Lung (tissue), 11 donors: ENCODE measurements at regions not wholly inside any gene's neighbourhood (a gene's known extent, or its start where the extent isn't known, plus 50 kb on each side); places are given as distances from the start of the nearest gene placed in this dataset.

Experiments used
- ATAC-seq: fragments of 200-7000 bp; cut with Tn5 transposase; one replicate; pipeline ENCODE4 v1.9.1; 2020; ENCODE audit warnings: moderate number of reproducible peaks; ENCODE audit not compliant: insufficient read depth, low FRiP score
- DNase-seq, 3 donors: peaks; one replicate each; pipeline ENCODE4 v3.0.0-alpha.2; 2013 to 2017
- H3K27ac ChIP-seq, 2 donors: one replicate each; pipeline ENCODE4 v1.5.1; 2013; ENCODE audit warnings: mild to moderate bottlenecking in 2 of 2, moderate library complexity in 2 of 2, control low read depth in 1 of 2, inconsistent platforms in 1 of 2, low read depth in 1 of 2, low read length in 1 of 2
- H3K27me3 ChIP-seq, 3 donors: one replicate each; pipeline ENCODE4 v1.5.1; 2013; ENCODE audit warnings: low read length in 2 of 3; ENCODE audit not compliant: control insufficient read depth in 3 of 3, insufficient read depth in 3 of 3
- H3K36me3 ChIP-seq, 4 donors: one replicate each; pipeline ENCODE4 v1.5.1; 2013; ENCODE audit warnings: low read length in 4 of 4, mild to moderate bottlenecking in 1 of 4, moderate library complexity in 1 of 4; ENCODE audit not compliant: control insufficient read depth in 4 of 4, insufficient read depth in 4 of 4
- H3K4me1 ChIP-seq, 5 donors: one replicate each; pipeline ENCODE4 v1.5.1; 2013; ENCODE audit warnings: low read length in 5 of 5, mild to moderate bottlenecking in 2 of 5, moderate library complexity in 1 of 5; ENCODE audit not compliant: control insufficient read depth in 5 of 5, insufficient read depth in 5 of 5
- H3K4me3 ChIP-seq: one replicate; pipeline ENCODE4 v1.5.1; 2013; ENCODE audit warnings: mild to moderate bottlenecking, control low read depth, moderate library complexity
- H3K9ac ChIP-seq, 2 donors: one replicate each; pipeline ENCODE4 v1.5.1; 2013; ENCODE audit warnings: low read length in 2 of 2, control low read depth in 1 of 2; ENCODE audit not compliant: insufficient read depth in 1 of 2
- H3K9me3 ChIP-seq, 4 donors: one replicate each; pipeline ENCODE4 v1.5.1; 2013; ENCODE audit warnings: low read length in 3 of 4, mild to moderate bottlenecking in 1 of 4, moderate library complexity in 1 of 4; ENCODE audit not compliant: control insufficient read depth in 4 of 4, insufficient read depth in 3 of 4
- WGBS, 2 donors: extraction: QIAGEN DNeasy Blood & Tissue Kit; methylation state at CpG; one replicate each; pipeline ENCODE4 v1.1.7; 2013; 5-methylcytosine and 5-hydroxymethylcytosine counted together
- TF ChIP-seq, protein P1 (sequence below): IDR thresholded peaks from 2 replicates; pipeline ENCODE4 v1.5.1; 2012; ENCODE audit warnings: mild to moderate bottlenecking; ENCODE audit errors: control extremely low read depth, extremely low read depth
- donor health status: control.
- donor health status: control.
- donor health status: Bipolar disorder and iron deficiency.
- donor health status: healthy.
- donor health status: DM: yes; HTN: yes; CAD: no.

DNA sequence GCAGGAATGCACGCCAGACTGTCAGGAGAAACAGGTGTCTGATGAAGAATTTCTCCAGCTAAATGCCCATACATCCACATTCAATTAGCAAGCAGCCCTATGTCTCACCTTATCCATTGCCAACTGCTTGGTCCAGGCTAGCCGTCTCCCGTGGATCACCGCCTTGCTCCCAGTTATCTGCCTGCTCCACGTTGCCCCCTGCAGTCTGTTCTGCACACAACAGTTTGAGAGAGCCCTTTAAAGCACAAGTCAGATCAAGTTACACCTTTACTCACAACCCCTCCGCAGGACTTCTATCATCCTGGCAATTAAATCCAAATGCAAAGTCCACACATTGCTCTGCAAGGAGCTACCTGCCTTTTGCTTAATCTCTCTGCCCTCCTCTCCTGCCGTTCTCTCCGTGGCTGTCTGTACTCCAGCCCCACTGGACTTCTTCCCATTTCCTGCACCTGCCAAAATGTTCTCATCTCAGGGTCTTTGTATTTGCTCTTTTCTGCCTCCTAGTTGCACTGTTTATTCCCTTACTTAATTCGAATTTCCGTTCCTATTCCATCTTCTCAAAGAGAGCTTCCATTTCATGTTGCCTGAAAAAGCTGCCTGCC, 185.3 kb upstream of the LARGE1 start:
- Histone ChIP-seq H3K27ac (no peak overlapping the region), H3K4me3 (no peak overlapping the region), H3K27me3 (peaks cover 0 to 2% (median 0%) of the 10 kb centered on the region in 3 donors), H3K9ac (no peak overlapping the region), H3K4me1 (no peaks in the 10 kb centered on the region), H3K9me3 (no peaks in the 10 kb centered on the region), H3K36me3 (no peaks in the 10 kb centered on the region)
- TF ChIP-seq, protein P1, sequence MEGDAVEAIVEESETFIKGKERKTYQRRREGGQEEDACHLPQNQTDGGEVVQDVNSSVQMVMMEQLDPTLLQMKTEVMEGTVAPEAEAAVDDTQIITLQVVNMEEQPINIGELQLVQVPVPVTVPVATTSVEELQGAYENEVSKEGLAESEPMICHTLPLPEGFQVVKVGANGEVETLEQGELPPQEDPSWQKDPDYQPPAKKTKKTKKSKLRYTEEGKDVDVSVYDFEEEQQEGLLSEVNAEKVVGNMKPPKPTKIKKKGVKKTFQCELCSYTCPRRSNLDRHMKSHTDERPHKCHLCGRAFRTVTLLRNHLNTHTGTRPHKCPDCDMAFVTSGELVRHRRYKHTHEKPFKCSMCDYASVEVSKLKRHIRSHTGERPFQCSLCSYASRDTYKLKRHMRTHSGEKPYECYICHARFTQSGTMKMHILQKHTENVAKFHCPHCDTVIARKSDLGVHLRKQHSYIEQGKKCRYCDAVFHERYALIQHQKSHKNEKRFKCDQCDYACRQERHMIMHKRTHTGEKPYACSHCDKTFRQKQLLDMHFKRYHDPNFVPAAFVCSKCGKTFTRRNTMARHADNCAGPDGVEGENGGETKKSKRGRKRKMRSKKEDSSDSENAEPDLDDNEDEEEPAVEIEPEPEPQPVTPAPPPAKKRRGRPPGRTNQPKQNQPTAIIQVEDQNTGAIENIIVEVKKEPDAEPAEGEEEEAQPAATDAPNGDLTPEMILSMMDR, result peak; percentile 22
- DNase-seq (peak; percentile 45 to 60 (median 58)), ATAC-seq (no peak)
- 10 to 14% methylated on average over 10 of the region's 10 CpGs for WGBS, 2 donors

DNA sequence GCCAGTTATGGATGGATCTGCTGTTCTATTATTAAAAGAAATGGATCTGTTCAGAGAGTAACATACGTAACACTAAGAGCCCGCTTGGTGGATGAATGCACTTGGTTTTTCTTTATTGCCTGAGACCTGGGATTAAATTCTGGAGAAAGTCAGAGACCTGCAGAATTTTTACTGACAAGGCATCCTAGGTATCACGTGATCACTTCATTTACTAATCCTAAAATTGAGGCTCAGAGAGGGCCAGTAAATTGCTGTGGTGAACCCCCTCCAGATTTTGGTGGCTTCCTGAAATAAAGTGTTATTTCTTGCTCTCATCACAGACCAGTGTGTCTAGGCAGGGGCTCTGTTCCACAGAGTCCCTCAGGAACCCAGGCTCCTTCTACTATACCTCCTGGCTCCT, 187.9 kb upstream of the LARGE1 start:
- TF ChIP-seq, protein P1, result no peak
- Histone ChIP-seq H3K27ac (no peak overlapping the region), H3K36me3 (no peaks in the 10 kb centered on the region), H3K9me3 (no peaks in the 10 kb centered on the region), H3K27me3 (peaks cover 0 to 2% (median 0%) of the 10 kb centered on the region in 3 donors), H3K4me1 (no peaks in the 10 kb centered on the region), H3K4me3 (no peak overlapping the region), H3K9ac (no peak overlapping the region)
- no peak for ATAC-seq
- DNase-seq, result no peak
- 86 to 87% methylated on average over 3 of the region's 3 CpGs for WGBS, 2 donors

DNA sequence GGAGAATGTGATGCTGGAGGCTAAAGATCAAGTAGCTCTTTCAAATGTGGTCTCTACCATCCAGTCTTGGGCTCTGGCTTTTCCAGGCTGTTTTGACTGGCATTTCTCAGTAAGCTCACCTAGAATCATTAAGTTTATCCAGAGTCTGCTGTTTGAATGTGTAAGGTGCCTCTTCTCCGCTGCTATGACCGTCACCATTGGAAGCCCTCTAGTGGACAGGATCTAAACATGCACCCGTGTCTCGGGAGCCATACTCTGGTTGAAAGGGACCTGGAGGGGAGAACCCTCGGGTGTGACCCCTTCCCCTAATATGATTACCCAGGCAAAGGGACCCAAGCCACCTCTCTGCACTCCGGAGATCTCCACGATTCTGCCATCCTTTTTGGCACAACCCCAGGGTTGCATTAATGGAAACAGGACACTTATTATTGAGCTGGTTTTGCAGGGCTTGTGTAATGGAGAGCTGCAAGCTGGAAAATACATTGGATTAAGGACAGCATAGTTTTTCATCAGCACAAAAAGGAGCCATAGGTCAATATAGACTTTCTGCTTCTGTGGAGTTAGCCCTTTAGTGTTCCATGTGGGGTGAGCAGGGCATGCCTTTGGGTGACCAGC, 191.0 kb upstream of the LARGE1 start:
- DNase-seq (peak in 2 of 3 donors; percentile 16 to 32), ATAC-seq (no peak)
- Histone ChIP-seq H3K27me3 (peaks cover 0 to 2% (median 0%) of the 10 kb centered on the region in 3 donors), H3K9me3 (no peaks in the 10 kb centered on the region), H3K9ac (no peak overlapping the region), H3K36me3 (no peaks in the 10 kb centered on the region), H3K27ac (no peak overlapping the region), H3K4me1 (no peaks in the 10 kb centered on the region), H3K4me3 (no peak overlapping the region)
- TF ChIP-seq, protein P1, result peak; percentile 7
- WGBS, 2 donors, result 9 to 11% methylated on average over 7 of the region's 7 CpGs
